ENCODE measurements at regions not wholly inside any gene's neighbourhood (a gene's known extent, or its start where the extent isn't known, plus 50 kb on each side); places are given as distances from the start of the nearest gene placed in this dataset.

DNA sequence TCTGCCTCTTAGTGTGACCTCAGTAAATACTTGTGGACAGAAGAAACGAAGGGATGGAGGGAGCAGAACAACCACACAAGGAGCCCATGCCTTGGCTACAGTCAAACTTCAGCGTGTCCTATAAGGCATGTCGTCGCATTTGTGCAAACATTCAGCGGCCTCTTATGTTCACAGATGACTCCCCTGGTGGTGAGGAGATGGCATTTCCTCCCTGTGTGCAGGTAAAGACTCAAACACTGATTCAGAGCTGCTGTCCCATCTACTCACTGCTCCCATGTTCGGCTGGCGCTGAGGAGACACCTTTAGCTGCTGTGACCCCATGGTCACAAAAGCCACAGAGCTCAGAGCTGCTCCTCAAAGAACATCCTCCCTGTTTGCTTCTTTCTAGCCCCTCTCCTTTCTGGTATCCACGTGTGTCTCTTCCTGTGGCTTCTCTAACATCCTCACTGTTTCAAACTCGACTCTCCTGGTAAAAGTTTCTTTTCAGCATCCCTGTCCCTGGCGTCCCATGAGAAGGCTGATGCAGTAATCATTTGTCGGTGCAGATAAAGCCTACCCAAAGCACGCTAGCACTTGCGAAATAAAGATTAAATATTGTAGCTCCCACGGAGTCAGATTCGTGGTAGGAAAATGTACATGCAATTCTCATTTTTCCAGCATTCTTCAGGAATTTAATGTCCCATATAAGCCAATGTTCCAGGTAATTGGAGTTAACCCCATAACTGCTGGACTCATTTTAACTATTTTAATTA, 124.9 kb upstream of the NEBL start:
- no peak for DNase-seq (ENCODE audit: low read depth)

- DNase-seq (ENCODE audit: low read depth), result no peak
Measured at GRCh38 chr10:21021231-21021630, 124.1 kb upstream of the NEBL start.

GRCh38 chr10:21020545-21020944, 123.4 kb upstream of the NEBL start:
- DNase-seq (ENCODE audit: low read depth), result no peak

- no peak for DNase-seq (ENCODE audit: low read depth)
Measured at GRCh38 chr10:21019436-21019835, 122.3 kb upstream of the NEBL start.

- DNase-seq (ENCODE audit: low read depth), result no peak
Measured at GRCh38 chr10:21015851-21016250, 118.7 kb upstream of the NEBL start.

GRCh38 chr10:21014141-21014540, 117.0 kb upstream of the NEBL start:
- DNase-seq (ENCODE audit: low read depth), result no peak

GRCh38 chr10:21011433-21012018, 114.4 kb upstream of the NEBL start:
- DNase-seq (ENCODE audit: low read depth), result no peak

DNA sequence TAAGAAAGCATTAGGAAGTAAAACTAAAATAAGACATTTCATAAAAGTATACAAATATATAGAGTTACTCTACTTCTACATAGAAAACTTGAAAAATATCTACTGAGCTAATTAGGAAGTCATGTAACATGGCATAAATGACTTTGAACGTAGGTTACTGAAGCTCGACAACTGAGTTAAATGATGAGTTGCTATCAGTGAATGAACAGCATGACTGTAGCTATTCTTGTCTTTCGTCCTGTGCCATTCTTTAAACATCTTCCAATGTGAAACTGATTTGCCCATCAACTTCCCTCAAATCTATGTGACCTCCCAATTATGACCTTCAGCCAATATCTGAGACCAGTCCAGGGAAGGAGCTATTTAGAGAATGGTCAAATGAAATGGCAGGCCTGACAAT, 113.5 kb upstream of the NEBL start:
- no peak for DNase-seq (ENCODE audit: low read depth)

GRCh38 chr10:21003240-21003822, 106.2 kb upstream of the NEBL start:
- no peak for DNase-seq (ENCODE audit: low read depth)

- no peak for DNase-seq (ENCODE audit: low read depth)
Measured at GRCh38 chr10:21002091-21002878, 105.2 kb upstream of the NEBL start.

DNA sequence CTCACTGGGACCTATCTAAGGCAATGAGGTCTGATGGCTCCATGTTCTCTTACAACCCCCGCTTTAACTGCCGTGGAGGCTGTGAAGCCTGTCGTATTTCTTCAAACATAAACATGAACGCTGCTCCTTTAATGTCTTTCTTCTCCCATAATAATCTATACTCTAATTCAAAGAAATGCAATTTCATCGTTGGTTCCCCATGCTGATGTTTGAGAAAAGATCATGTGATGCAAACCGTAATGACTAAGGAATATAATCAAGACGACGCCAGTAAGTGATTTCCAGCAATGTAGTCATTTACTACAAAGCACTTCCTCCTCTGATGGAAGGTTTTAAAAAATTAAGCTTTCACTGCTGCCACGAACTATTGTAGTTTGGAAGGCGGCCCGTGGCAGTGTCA, 102.6 kb upstream of the NEBL start:
- DNase-seq (ENCODE audit: low read depth), result no peak

DNA sequence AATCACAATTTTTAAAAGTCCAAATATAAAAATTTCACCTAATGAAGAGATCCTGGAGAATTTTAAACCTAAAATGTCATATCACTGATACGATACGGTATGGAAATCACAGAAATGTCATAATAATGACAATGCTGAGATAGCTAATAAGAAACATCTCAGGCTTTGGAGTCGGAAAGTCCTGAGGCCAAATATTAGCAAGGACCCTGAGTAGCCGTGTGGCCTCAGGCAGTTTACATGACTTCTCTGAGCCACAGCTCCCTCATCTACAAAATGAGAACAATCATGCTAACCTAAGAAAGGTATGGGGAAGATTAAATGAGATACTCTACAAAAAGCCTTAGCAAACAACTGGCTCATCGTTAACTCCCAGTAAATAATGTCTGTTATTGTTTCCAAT, 100.9 kb upstream of the NEBL start:
- no peak for DNase-seq (ENCODE audit: low read depth)

- no peak for DNase-seq (ENCODE audit: low read depth)
Measured at GRCh38 chr10:20995123-20995987, 98.2 kb upstream of the NEBL start.

DNA sequence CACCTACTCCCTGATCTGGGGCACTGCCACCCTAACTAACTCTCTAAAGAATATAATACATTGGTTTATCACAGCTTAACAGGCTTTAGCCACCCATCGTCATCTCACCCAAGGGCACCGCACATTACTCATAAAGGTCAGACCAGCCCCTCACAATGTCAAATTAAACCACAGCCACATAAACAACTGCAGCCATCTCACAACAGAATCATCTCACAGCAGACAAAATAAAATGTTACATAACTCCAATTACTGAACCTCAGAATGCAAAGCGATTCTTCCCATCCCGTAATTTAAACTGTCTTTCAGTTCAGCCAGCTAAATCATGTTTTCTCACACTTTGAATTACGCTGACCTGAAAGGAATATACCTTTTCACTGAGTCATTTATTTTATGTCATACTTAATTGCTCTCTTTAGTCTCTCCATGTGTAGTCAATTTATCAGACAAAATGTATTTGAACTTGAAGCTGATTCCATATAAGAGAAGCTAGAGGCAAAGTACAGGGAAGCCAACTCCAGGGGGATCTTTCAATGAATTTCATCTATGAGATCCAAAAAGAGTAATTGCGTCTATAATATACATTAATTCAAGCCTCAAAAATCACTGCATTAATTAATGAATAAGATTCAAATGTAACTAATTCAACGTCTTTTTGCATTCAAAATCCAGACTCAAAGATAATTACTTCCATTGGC, 96.9 kb upstream of the NEBL start:
- no peak for DNase-seq (ENCODE audit: low read depth)

DNA sequence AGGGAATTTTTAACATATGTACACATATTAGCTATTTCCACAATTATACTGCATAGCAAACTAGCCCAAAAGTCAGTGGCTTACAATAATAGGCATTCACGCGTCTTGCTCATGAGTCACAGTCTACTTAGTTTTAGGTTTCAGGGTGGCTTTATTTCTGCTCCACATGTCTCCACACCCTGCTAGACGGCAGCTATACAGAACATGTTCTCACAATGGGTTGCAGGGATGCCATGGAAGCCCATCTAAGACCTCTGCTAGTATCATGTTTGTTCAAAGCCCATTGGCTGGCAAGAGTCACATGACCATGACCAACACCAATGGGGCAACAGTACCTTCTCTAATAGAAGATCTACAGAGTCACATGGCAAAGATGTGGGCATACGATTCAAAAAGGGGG, 96.3 kb upstream of the NEBL start:
- DNase-seq (ENCODE audit: low read depth), result no peak

DNA sequence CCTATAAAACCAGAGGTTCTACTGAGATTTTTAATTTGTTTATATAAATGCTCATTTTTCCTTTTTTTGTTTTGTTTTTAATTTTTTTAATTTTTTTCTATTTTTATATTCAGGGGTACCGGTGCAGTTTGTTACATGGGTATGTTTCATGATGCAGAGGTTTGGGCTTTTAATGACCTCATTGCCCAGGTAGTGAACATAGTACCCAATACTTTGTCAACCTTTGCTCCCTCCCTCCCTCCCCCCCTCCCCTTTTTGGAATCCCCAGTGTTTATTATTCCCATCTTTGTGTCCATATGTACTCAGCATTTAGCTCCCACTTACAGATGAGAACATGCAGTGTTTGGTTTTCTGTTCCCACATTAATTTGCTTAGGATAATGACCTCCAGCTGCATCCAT, 94.4 kb upstream of the NEBL start:
- no peak for DNase-seq (ENCODE audit: low read depth)

DNA sequence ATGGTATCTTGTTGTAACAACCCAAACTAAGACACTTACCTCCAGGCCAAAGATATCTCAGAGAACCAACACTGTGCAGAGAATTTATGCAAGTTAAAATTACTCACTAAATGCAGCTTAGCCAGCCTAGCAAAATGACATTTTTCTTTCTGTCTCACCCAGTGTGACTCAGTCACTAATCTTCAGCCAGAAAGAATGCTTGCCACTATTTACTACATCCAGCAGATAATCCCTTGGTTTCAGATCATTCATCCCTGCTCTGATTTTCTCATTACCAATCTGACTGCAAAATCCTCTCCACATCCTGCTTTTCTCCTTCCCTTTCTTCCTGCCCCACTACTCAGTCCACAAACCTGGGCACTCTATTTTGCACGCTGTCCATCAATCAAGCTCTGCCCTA, 93.5 kb upstream of the NEBL start:
- DNase-seq (ENCODE audit: low read depth), result no peak

- DNase-seq (ENCODE audit: low read depth), result no peak
Measured at GRCh38 chr10:20988357-20988983, 91.4 kb upstream of the NEBL start.

DNA sequence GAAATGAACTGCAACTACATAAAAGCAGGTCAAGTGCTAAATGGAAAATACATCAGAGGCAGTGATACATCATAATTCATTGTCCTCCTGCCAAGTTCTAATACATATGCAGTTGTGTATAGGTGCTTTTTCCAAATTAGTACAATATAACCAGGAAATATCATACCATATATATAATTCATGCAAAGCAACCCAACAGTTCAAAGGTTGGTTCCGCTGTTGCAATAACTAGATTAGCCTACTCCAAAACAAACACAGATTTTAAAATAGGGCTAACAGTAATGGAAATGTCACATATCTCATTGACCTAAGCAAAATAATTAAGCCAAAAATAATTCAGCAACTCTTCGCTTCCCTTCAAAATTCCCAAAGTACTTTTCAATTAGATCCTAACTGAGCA, 88.9 kb upstream of the NEBL start:
- no peak for DNase-seq (ENCODE audit: low read depth)

DNA sequence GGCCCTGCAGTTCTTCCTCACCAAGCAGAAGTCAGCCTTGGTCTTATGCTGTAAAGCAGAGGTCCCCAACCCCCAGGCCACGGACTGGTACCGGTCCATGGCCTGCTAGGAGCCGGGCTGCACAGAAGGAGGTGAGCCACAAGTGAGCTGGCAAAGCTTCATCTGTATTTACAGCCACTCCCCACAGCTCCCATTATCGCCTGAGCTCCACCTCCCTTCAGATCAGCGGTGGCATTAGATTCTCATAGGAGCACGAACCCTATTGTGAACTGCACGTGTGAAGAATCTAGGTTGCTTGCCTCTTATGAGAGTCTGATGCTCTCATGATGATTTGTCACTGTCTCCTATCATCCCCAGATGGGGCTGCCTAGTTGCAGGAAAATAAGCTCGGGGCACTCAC, 87.6 kb upstream of the NEBL start:
- DNase-seq (ENCODE audit: low read depth), result no peak

GRCh38 chr10:20981419-20981953, 84.4 kb upstream of the NEBL start:
- no peak for DNase-seq (ENCODE audit: low read depth)
